MM.1S (cell line): ENCODE measurements at regions not wholly inside any gene's neighbourhood (a gene's known extent, or its start where the extent isn't known, plus 50 kb on each side); places are given as distances from the start of the nearest gene placed in this dataset.

Experiments used
- CTCF ChIP-seq: fragments of 300-600 bp; sonication (generic); IDR thresholded peaks from 2 replicates; pipeline ENCODE4 v1.5.1; 2016; ENCODE audit warnings: antibody characterized with exemption, low read length, mixed read lengths
- EZH2 ChIP-seq: fragments of 300-600 bp; sonication (generic); optimal IDR thresholded peaks from 2 replicates; pipeline ENCODE3; 2017; ENCODE audit warnings: low read depth, mild to moderate bottlenecking, antibody characterized with exemption, low read length, mixed read lengths
- EZH2phosphoT487 ChIP-seq: fragments of 300-600 bp; sonication (generic); IDR thresholded peaks from 2 replicates; pipeline ENCODE4 v1.6.1; 2018; ENCODE audit warnings: antibody characterized with exemption, low read length

- TF ChIP-seq CTCF (no peak), EZH2 (no peak), EZH2phosphoT487 (no peak)
Measured at GRCh38 chr18:39259736-39260135, 1694.1 kb upstream of the CELF4 start.
